ENCODE measurements at regions not wholly inside any gene's neighbourhood (a gene's known extent, or its start where the extent isn't known, plus 50 kb on each side); places are given as distances from the start of the nearest gene placed in this dataset.
"Not testable (repeated sequence)": the region's sequence is repeated elsewhere in the genome, so short reads cannot be mapped to it uniquely, and the experiment has no call there.

DNA sequence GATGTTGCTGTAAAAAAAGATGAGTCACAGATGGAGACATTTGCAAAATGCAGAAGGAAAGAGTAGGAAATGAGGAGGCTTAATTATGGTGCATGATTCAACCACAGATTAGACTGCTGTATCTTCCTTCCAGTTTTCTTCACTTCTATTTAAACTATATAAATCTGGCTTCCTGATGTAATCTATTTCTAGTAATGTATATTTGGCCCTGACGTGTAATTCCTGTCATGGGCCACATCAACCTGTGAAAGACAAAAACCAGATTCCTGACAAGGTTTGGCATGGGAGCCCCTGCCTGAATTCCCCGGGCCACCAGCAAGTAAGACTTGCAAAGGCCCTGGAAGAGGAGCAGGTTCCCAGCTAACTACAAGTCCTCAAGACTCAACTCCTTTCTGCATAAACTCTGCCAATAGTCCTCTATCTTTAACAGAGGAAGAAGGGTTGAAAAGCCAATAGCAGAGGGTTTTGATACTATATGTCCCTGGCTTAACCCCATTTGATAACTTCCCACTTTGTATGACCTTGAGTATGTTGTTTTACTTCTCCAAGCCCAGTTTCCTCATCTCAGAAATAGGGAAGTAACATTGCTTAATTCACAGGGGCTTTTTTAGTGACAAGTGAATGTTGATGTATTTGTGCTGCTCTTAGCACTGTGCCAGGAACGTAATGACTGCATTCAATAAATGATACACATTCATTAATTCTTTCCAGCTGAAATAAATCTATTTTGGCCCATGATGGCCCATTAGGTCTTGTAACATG lies 172.7 kb downstream of the SPRY2 start:
- peak; percentile 77 for DNase-seq

DNA sequence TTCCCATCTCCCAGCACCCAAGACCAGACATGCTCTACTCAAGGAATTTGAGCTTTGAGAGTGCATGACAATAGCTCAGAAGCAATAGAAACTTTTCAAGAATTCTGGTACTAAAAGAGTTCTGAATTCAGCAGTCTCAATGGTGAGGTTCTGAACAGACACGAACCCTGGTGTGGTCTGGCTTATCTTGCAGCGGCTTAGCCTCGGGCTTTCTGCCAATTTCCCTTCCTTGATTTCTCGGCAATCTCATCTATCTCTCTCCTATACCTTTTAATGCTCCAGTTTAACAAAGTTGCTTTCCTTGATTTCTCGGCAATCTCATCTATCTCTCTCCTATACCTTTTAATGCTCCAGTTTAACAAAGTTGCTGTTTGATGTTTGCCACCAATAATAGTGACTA lies 174.6 kb downstream of the SPRY2 start:
- peak; percentile 9 for DNase-seq

DNA sequence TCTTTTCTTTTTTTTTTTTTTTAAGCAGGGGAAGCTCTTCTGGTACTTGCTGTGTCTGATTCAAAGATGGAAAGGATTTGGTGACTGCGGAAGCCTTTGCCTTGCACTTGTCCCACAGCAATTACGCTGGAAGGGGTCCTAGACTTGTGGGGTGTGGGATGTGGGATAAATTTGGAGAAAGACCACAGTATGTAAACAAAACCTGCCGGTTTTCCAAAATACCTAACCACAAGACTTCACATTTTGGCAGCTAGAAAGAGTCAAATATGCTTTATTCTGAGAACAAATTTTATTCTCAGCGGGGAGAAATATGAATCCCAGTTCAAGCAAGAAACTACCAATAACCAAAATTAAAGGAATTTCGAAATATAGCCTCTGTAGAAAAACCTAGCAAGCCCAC lies 176.5 kb downstream of the SPRY2 start:
- DNase-seq, result no peak

DNA sequence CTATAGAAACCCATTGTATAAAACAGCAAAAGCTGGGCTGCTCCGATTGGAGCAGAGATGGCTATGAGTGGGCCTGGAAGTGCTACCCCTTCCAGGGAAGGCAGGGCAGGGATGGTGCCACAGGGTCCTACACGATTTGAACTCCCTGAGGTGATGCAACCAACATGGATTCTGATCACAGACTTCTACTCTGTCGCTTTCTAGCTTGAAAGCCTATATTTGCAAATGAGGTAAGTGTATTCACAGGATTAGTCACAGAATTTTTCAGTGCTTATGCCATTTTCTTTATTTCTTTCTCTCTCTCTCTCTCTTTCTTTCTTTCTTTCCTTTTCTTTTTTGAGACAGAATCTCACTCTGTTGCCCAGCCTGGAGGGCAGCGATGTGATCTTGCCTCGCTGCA lies 179.0 kb downstream of the SPRY2 start:
- no peak for DNase-seq

DNA sequence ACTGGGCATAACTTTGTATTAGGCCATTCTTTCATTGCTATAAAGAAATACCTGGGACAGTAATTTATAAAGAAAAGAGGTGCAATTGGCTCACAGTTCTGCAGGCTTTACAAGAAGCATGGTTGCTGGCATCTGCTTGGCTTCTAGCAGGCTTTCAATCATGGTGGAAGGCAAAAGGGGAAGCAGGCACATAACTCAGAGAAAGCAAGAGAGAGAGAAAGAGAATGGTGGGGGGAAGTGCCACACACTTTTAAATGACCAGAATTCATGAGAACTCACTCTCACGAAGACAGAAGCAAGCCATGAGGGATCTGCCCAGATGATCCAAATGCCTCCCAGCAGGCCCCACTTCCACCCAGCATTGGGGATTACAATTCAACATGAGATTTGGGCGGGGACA lies 179.7 kb downstream of the SPRY2 start:
- DNase-seq, result peak; percentile 30

DNA sequence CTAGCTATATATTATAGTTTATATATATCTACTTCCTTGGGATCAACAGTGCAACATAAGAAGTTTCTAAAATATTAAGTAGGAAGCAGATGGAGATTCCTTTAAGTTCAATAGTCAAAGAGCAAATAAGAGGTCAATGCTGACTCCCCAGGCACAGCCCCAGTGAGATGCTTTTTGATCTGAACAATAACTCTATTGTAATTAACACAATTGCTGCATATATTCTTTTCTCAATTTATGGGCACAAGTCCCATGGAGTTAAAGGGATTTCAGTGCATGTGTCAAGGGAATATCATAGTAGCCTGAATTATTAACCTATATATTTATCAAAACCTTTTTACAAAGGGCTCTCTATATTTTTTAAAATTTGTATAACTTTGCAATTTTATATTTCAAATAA lies 180.8 kb downstream of the SPRY2 start:
- no peak for DNase-seq

DNA sequence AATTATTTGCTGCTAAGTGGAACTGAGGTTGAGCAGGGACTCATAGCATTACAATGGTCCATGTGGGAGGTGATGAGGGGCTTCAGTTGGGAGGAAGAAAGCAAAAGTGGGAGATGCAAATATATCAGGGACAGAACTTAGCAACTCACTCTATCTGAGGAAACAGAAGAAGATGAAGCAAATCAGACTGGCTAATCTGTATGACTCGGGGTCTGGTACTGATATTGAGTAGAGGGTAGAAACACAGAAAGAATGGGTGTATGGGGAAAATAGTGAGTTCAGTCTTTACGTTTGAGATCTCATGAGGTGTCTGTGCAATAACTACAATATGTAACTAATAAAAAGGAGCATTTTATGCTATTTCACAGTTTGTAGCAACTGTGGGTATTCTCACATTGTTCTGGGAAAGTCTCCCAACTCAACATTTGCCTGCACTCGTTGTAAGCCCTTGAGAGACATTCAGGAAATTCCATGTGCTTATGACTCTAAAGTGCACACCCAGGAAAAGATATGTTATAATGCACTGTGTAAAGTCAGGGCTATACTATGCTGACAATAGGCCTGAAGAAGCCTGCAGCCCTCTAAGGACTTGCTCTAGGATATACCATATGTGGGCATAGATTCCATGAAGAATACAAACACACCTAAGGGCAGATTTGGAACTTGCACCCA lies 183.5 kb downstream of the SPRY2 start:
- DNase-seq, result no peak

DNA sequence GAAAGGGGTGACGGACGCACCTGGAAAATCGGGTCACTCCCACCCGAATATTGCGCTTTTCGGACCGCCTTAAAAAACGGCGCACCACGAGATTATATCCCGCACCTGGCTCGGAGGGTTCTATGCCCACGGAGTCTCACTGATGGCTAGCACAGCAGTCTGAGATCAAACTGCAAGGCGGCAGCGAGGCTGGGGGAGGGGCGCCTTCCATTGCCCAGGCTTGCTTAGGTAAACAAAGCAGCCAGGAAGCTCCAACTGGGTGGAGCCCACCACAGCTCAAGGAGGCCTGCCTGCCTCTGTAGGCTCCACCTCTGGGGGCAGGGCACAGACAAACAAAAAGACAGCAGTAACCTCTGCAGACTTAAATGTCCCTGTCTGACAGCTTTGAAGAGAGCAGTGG lies 188.8 kb downstream of the SPRY2 start:
- not testable (repeated sequence) for DNase-seq

DNA sequence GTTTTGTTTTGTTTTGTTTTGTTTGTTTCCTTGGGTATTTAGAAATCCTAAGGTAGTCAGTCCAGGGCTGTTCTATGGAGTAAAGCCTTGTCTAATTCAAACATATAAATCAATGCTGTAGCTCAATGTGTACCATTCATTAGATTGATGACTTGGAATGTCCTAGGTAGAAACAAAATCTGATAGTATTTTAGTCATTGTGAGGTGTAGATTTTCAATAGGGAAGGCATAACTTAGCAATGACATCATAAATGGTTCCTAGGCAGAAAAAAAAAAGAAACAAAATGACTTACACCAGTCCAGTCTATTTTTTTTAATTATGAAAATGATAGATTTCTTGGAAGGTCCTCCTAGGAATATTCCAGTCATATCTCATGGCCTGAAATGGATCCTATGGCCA lies 189.9 kb downstream of the SPRY2 start:
- DNase-seq, result no peak

DNA sequence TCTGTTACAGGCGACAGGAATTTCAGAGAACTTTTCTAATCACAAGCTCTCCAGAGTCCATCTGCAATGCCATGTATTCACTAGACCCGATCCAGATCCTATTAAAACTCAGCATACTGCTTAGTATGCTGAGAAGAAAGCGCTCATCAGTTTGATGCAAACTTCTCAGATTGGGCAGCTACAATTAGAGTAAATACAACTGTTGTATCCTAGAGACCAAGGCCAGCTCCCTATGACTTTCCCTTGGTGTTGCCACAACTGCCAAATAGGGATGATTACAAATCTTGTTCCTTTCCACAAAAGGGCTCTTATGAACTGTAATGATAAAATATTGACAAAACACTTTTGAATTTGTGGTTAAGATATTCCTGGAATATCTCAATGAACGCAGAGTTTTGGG lies 191.2 kb downstream of the SPRY2 start:
- no peak for DNase-seq

DNA sequence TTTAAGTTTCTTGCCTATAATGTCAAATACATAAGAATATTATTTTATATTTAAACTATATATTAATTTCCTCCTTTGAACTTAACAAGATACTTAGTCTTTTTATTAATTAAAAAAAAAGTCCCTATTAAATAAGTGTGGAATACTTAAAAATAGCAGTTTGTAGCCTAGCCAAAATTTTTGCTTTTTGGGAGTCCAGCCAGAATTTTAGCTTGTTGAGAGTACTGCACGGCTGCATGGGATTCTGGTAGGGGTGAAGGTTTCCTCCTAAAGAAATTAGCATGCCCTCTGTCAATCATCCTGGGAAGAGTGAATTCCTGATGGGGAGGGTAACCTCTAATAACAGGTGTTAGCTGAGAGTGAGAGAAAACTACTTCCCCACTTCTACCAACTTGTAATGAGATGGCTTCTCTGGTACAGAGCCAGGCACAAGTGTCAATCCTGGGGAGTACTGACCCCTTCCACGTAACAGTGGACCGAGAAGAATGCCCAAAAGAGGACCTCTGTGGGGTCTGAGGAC lies 195.7 kb downstream of the SPRY2 start:
- DNase-seq, result no peak

DNA sequence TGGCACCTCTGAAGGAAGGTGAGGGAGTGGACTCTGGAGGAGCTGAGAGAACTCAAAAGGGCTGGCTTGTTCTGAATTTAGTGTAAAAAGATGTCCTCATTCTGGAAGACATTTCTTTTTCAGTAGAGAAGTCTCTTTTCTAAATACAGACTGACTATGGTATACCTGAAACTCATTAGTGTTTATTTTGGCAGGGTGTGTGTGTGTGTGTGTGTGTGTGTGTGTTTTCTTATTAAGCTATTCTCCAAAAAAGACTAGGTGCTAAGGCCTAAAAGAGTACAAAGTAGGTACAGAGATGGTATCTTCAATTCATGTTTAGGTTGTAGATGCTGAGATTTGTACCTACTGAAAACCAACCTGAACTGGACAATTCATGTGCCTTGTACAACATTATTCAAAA lies 196.4 kb downstream of the SPRY2 start:
- DNase-seq, result no peak

DNA sequence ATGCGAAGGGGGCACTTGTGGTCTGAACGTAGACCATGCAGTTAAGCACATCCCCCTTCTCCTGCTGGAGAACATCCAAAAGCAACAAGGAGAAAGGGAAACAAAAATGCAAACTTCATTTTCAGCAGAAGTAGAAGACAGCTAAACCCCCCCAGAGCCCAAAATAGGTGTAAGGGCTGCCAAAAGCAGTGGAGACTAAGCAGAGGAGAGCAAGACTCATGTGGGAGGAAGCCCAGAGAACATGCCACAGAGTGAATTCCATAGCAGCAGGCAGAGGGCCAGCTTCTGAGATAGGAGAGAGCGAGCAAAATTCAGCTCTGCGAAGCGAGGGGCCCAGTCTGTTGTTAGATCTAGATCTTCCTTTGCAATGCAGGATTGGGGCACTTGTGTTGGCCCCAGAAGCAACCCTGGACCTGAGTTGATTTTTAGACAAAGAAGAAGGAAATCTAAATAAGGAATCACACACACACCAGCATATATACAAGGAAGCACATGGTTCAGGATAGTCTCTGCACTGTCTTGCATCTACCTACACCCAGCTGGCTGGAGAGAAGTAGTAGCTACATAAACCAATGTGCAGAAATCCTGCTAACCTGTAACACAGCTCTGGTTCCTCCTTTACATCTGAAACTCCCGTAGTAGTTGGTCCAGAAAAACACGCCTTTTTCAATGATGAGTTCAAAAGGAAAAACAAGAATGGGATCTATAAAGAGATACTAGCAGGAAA lies 199.6 kb downstream of the SPRY2 start:
- no peak for DNase-seq

DNA sequence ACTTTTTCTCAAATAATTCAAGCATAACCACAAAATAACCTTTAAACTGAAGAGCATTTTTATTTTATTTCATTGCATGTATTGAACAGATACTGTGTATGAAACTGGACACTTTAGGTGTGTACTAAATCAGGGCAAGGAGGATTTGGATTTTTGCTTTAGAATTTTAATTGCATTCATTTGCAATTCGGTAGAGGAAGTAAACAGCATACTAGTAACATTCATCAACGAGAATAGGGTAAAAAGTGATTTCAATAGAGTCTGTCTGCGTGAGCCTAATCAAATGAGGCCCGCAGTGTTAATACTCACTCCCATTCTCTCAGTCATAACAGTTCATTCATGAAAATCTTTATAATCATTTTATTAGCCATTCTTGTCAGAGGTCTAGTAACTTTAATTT lies 200.2 kb downstream of the SPRY2 start:
- DNase-seq, result no peak

DNA sequence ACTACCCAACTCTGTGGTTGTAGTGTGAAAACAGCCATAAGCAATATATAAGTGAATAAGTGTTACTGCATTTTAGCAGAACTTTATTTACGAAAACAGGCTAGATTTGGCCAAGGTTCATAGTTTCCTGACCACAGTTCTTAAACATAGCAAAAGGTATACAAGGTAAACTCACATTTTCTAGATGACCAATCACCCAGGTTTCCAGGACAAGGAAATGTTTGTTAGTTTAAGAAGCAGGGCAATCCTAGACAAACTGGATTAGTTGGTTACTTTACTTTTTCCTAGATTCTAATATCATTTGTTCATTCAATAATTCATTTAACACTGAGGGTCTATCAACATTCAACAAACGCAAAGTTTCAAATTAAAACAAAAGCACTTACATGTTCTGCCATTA lies 201.7 kb downstream of the SPRY2 start:
- DNase-seq, result no peak

DNA sequence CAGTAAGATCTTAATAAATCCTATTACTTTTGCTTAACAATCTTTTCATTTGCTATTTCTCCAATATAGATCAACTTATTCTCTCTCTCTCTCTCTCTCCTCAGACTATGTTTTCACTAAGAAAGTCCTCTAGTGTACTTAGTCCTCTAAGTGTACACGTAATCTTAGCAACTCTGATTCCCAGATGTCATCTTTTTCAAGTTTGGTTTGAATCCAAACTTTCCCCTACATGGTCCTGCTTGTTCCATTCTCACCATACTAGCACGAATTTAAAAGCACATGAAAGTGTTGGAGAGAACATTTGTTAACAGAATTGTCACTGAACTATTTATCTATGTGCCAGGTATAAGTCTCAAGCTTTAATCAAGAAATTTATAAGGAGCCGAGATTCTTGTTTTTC lies 202.9 kb downstream of the SPRY2 start:
- no peak for DNase-seq

DNA sequence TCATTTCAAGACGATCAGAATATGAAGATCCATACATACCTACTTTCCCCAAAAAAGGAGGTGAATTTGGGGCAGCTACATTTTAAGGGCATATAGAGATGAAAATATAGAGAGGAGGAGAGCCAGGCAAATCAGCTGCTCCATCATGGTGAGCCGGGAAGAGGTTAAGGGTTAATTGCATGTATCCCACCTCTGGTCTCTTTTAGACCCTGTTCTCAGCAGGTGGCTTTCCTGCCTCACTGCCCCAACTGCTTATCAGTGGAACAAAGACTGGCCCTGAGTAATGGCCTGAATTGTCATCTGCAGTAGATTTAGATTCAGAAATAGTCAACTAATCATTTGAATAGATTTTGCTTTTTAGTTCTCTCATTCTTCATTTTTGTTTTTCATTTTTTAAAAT lies 206.6 kb downstream of the SPRY2 start:
- no peak for DNase-seq

DNA sequence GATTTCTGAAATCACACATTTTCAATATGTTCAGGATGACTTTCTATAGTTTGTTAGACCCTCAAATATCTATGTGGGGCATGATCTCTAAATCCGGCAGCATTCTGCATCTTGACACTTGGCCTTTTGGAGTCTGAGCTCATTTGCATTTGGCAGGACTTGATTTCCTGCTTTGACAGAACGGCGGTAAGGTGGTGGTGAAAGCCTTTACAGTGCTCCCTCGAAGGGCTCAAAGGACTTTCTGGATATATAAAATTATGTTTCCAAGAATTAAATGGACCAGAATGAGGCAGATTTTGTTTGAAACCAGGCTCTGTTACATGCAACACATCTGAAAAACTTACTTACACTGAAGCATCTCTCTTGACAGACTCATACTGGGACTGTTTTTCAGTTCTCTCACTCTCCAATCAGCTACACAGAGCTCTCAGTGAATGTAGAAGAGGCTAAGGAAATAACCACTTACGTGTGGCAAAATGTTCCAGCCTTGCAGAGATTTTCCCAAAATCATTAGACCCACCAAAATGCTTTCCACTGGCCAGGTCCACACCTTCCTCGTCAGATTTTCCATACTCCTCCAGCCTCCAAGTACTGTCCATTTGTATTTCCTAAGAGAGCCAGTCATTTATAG lies 207.2 kb downstream of the SPRY2 start:
- no peak for DNase-seq

DNA sequence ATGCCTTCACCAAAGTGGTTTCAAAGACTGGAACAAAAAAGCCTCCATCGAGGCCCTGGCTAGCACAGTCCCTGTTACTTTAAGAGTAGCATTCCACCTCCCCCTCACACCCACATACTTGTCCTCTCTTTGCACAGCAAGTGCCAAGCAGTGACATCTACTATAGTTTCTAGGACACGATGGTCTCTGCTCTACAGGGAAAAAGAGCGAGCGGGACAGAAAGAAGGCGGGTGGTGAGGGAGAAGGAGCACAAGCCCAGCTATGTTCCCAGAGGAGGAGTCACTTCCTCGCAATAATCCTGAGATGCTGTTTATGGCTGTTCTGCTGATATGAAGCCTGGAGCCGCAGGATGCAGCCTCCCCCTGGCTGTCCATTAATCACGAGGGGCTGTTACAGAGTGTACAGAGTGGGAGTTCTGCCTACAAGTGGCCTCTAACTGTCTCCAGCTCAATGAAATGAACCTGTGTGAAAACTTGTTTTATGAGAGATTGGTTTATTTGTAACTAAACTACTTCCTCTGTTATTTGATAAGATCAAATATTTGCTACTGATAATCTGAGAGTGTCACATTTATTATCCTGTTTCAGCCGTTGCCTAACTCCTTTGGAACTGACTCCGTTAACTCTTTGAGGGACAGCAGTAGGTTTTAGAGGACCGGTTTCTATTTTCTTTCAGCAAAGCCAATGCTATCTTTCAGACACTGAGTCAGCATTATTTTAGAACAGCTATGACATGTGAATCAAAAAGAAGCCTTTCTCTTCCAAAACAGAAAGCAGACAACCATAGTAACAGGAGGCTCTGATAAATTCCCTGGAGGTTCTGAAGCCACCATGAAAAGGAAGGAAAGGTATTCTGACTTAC lies 208.0 kb downstream of the SPRY2 start:
- DNase-seq, result peak; percentile 27

DNA sequence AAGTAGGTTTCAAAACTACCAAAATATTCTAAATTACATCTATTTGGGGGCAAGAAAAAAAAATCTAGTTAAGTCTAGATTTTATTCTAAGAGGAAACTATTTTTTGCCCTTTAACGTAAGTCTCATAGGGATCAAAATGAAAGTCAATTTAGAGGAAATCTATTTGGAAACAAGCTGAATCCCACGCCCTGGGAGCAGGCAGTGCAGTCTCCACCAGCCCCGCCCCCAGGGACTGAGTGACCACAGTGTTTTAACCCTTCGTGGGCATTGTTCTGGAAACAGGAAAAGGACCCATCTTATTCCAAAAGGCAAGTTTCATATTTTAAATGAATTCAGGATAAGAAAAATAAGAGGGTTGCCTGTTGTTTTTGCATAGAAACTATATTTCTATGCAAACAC lies 209.7 kb downstream of the SPRY2 start:
- peak; percentile 13 for DNase-seq

DNA sequence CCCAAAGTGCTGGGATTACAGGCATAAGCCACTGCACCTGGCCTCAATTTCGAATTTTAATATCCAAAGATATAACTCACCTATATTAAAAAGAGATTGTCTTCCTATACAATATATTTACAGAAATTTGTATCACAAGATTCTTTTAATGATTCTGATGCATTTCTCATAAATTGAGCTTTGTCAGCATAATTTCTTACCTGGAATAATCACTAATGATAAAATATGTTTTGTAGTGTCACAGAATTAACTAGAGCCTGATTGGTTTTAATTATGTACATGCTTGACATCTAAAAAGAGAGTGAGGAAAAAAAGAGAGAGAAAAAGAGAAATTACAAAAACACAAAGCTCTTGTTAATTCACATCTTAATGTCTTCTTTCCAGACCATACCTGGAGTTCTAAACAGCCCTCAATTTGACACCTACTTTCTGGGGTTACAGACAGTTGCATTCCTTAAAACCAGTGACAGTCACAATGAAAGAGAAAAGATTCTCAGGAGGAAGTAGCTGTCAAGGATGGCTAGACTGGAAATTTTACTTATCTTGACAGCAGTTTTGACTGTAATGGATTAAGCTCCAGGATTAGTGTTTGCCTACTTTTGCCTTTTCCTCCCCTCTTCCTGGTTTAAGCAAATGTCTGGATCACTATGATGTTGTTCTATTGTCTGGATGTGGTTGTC lies 214.4 kb downstream of the SPRY2 start:
- DNase-seq, result no peak

DNA sequence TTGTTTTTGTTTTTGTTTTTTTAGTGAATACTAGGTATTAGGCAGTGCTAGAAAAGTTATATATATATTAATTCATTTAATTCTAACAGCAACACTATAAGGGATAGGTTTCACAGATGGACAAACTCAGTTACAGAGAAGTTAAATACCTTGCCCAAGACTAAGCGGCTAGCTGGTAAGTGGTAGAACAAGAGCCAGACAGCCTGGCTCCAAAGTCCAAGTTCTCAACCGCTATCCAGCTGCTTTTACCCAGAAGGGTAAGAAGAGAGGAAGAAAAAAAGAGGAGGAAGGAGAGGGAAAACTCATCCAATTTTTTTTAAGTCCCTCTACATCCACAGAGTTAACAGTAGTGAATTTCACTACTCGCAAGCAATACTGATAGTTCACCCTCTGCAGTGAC lies 217.0 kb downstream of the SPRY2 start:
- DNase-seq, result no peak

Data from hematopoietic multipotent progenitor cell treated with erythropoietin and hydrocortisone succinate and interleukin-3 and kit ligand, for 4 days (in vitro differentiated cells).